Thymus (tissue), 11 donors: ENCODE measurements at regions not wholly inside any gene's neighbourhood (a gene's known extent, or its start where the extent isn't known, plus 50 kb on each side); places are given as distances from the start of the nearest gene placed in this dataset.

Source experiments
- DNase-seq, 9 donors: peaks; one replicate each; pipeline ENCODE4 v3.0.0-alpha.2; 2013; ENCODE audit warnings: low spot score in 9 of 9, low read depth in 6 of 9, missing footprints in 1 of 9
- H3K27ac ChIP-seq, 2 donors: one replicate each; pipeline ENCODE4 v1.5.1; 2013; ENCODE audit warnings: control low read depth in 1 of 2, low read depth in 1 of 2, low read length in 1 of 2, mild to moderate bottlenecking in 1 of 2, moderate library complexity in 1 of 2
- H3K27me3 ChIP-seq, 2 donors: one replicate each; pipeline ENCODE4 v1.5.1; 2013; ENCODE audit warnings: low read length in 1 of 2; ENCODE audit not compliant: control insufficient read depth in 2 of 2, insufficient read depth in 1 of 2
- H3K36me3 ChIP-seq, 2 donors: one replicate each; pipeline ENCODE4 v1.5.1; 2013; ENCODE audit warnings: low read length in 1 of 2, mild to moderate bottlenecking in 1 of 2, moderate library complexity in 1 of 2; ENCODE audit not compliant: control insufficient read depth in 2 of 2, insufficient read depth in 2 of 2
- H3K4me1 ChIP-seq, 2 donors: one replicate each; pipeline ENCODE4 v1.5.1; 2013; ENCODE audit warnings: low read length in 2 of 2; ENCODE audit not compliant: control insufficient read depth in 2 of 2, insufficient read depth in 2 of 2
- H3K4me3 ChIP-seq, 2 donors: one replicate each; pipeline ENCODE4 v1.5.1; 2013; ENCODE audit warnings: low read length in 2 of 2, control low read depth in 1 of 2, mild to moderate bottlenecking in 1 of 2
- H3K9me3 ChIP-seq, 2 donors: one replicate each; pipeline ENCODE4 v1.5.1; 2013; ENCODE audit warnings: low read length in 1 of 2, mild to moderate bottlenecking in 1 of 2; ENCODE audit not compliant: control insufficient read depth in 2 of 2, insufficient read depth in 1 of 2
- WGBS: extraction: QIAGEN DNeasy Blood & Tissue Kit; methylation state at CpG from one replicate; pipeline ENCODE4 v1.1.7; 2013; 5-methylcytosine and 5-hydroxymethylcytosine counted together
- donor health status: healthy.

DNA sequence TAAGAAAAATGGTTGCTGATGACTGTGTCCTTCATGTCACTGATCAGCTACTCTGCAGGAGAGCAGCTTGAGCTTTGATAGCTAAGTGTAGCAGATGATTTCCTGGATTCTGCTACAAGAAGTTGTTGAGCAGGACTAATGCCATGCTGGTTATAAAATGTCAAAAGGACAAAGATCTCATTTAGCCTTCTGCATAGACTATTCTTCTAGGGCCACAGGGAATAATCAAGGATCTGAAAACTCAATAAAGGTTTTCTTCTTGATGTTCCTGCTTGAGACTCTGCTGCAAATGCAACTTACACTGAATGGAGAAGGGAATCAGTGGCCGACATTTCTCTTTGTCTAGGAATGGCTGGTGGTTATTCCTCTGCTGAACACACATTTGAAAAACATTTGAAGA, 360.3 kb upstream of the PTCHD4 start:
- Histone ChIP-seq H3K27me3 (no peaks in the 10 kb centered on the region), H3K27ac (no peak overlapping the region), H3K4me3 (no peak overlapping the region), H3K36me3 (no peaks in the 10 kb centered on the region), H3K9me3 (no peaks in the 10 kb centered on the region), H3K4me1 (no peaks in the 10 kb centered on the region)
- WGBS = 94% methylated on average over 1 of the region's 1 CpG
- no peak for DNase-seq

DNA sequence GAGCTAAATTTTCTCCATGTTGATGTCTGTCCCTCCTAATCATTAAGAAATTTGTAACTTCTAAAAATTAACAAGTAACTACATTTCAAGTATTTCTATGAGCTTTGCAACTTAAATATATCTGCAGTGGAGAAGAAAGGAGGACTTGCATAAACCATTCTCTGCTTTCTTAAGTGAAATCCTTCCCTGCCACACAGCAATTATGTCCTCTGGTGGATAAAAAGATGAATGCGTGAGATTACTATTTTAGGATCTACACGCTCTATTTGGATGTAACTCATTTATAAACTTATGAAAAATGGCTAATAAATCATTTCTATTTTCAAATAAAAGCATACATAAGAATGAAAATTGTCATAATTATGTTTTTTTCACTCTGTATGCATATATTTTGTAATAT, 338.0 kb upstream of the PTCHD4 start:
- 96% methylated on average over 2 of the region's 2 CpGs for whole genome bisulfite sequencing
- Histone ChIP-seq H3K27me3 (no peaks in the 10 kb centered on the region), H3K9me3 (no peaks in the 10 kb centered on the region), H3K36me3 (no peaks in the 10 kb centered on the region), H3K4me3 (no peak overlapping the region), H3K4me1 (no peaks in the 10 kb centered on the region), H3K27ac (no peak overlapping the region)
- DNase-seq = no peak

DNA sequence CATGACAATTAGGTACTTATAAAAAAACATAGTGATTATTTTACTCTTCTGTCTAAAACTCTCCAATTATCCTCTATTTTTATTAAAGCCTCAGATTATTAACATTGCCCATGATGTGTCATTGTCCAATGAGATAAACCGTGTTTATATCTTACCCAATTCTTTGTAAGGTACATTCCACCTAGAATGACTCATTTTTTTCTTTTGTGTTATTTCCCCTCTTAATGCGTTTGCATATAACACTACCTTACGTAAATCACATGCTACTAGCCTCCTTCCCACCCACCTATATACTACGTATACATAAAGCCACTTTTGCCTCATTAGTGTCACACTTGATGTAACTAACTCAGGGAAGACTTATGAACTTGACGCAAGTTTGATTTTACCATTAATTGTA, 336.3 kb upstream of the PTCHD4 start:
- DNase-seq = no peak
- no peak overlapping the region for H3K27ac ChIP-seq
- H3K4me1 ChIP-seq = no peaks in the 10 kb centered on the region
- no peak overlapping the region for H3K4me3 ChIP-seq
- no peaks in the 10 kb centered on the region for H3K27me3 ChIP-seq
- no peaks in the 10 kb centered on the region for H3K9me3 ChIP-seq
- 97% methylated on average over 5 of the region's 5 CpGs for WGBS
- no peaks in the 10 kb centered on the region for H3K36me3 ChIP-seq

DNA sequence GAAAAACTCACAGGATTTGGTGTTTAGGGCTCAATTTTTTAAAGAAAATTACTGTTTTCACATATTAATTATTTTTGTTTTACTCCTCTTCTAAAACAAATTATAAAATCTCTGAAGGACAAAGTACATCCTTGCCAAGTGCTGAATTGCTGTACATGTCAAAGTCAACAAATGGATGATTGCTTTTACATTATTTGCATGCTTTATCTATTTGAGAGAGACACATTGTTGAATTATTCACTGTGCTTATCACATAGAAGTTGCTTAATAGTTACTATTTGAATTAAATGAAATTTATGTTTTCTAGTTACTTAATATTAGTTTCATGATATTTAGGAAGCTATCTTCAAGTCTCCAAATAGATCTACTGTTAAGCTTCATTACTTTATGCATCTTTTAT, 318.6 kb upstream of the PTCHD4 start:
- no peaks in the 10 kb centered on the region for H3K9me3 ChIP-seq
- no peaks in the 10 kb centered on the region for H3K27me3 ChIP-seq
- DNase-seq = no peak

DNA sequence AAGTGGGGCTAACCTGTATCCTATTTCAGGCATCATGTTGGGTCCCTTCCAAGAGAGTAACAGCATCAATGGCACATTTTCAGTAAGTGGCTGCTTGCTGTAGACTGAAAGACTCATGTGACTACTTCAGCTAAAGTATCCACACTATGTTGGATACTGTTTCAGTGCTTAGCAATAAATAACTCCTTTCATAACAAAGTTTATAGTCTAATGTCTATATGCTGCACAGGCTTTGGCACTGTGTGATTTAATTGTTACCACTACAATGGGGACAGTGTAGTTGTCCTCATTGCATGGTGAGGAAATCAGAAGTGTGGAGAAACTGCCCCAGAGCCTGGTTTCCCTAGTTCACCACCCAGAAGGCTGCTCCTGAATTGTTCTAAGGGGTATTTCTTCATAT, 318.0 kb upstream of the PTCHD4 start:
- Histone ChIP-seq H3K27ac (no peak overlapping the region), H3K36me3 (no peaks in the 10 kb centered on the region), H3K4me1 (no peaks in the 10 kb centered on the region), H3K27me3 (no peaks in the 10 kb centered on the region), H3K9me3 (no peaks in the 10 kb centered on the region), H3K4me3 (no peak overlapping the region)
- DNase-seq = no peak

More for the DNA sequence above, 318.6 kb upstream of the PTCHD4 start:
- no peak overlapping the region for H3K27ac ChIP-seq
- no peak overlapping the region for H3K4me3 ChIP-seq
- H3K36me3 ChIP-seq = no peaks in the 10 kb centered on the region
- H3K4me1 ChIP-seq = no peaks in the 10 kb centered on the region

DNA sequence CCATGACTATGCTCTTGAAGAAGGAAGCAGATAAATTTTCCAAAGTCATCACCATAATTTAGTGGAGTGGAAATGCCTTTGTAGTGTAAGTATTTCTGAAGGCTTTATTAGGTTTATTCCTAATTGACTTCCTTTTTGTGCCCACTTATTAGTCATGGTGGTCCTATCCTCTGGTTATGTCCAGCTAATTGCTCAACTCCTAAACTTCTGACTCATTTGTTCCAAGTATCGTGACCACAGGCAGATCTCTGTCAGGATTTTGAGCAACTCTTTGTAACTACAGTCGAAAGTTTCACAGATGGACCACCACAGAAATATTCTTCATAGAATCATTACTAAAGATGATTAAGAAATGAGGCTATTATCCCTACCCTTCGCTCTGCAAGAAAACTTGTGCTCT, 315.6 kb upstream of the PTCHD4 start:
- Histone ChIP-seq H3K36me3 (no peaks in the 10 kb centered on the region), H3K4me3 (no peak overlapping the region), H3K4me1 (no peaks in the 10 kb centered on the region), H3K27me3 (no peaks in the 10 kb centered on the region), H3K27ac (no peak overlapping the region), H3K9me3 (peaks cover 0 to 7% of the 10 kb centered on the region in 2 donors)
- DNase-seq = no peak
- 96% methylated on average over 3 of the region's 3 CpGs for WGBS

DNA sequence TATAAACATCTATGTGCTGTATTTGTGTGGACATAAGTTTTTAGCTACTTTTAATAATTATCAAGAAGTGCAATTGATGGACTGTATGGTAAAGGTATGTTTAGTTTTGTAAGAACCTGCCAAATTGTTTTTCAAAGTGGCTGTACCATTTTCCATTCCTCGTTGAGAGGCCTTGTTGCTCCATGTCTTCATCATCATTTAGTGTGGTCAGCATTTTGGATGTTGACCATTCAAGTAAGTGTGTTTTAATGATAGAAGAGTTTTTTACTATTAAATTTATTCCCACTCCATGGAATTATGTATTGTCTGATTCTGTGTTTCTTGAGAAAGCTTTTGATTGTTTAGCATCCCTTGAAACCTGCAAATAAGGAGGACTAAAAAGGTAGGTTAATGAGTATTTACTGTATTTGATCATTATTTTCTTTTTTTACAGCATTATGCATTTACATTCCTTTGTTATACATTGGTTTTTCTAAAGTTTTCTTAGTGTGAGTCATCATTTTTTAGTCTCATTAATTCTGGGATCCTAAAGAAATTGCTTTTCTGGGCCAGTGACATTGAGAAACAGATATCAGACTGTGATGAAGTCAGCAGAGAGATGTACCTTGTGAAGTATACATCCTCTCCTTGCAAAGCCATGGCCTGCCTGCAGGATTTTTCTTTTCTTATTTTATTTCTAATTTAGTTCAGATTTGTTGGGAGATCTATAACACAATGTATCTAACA, 312.8 kb upstream of the PTCHD4 start:
- Histone ChIP-seq H3K36me3 (no peaks in the 10 kb centered on the region), H3K27ac (no peak overlapping the region), H3K9me3 (peaks cover 0 to 7% of the 10 kb centered on the region in 2 donors), H3K27me3 (no peaks in the 10 kb centered on the region), H3K4me3 (no peak overlapping the region), H3K4me1 (no peaks in the 10 kb centered on the region)
- WGBS = 93% methylated on average over 1 of the region's 1 CpG
- no peak for DNase-seq

DNA sequence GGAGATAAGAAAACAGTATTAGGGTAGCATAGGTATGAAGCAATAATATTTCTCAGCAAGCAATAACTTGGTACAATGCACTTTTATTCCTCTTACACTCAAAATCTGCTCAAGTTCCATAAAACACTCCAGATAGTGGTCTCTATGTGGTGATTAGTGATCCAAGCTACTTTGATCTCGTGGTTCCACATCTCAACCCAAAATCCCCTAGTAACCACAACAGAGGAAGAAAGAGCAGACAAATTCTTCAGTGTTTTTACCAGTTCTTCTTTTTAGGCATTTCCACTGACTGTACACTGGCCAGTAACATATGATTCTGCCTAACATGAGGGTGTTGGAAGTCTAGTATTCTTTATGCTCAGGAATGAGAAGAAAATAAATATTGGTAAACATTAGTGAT, 309.0 kb upstream of the PTCHD4 start:
- 2% methylated on average over 1 of the region's 1 CpG for WGBS
- no peaks in the 10 kb centered on the region for H3K4me1 ChIP-seq
- H3K36me3 ChIP-seq = no peaks in the 10 kb centered on the region
- no peak for DNase-seq
- H3K4me3 ChIP-seq = no peak overlapping the region
- peaks cover 0 to 7% of the 10 kb centered on the region in 2 donors for H3K9me3 ChIP-seq
- no peak overlapping the region for H3K27ac ChIP-seq
- H3K27me3 ChIP-seq = no peaks in the 10 kb centered on the region

DNA sequence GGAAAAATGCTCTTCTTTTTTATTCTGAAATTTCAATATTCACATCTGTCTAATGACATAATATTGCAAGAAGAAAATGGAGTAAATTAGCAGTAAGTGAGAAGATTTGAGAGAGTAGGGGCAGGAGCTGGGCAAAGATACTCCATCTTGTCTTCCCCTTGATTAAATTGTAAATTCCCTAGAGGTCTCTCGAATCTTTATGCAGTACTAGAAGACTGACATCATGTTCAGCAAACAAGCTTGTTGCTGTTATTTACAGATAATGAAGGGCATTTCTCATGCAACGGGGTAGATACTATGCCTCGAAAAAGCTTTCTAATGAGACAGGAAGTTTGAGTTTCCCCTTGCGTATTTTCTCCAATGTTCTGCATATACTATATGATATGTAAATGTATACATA, 306.9 kb upstream of the PTCHD4 start:
- no peaks in the 10 kb centered on the region for H3K27me3 ChIP-seq
- H3K4me1 ChIP-seq = no peaks in the 10 kb centered on the region
- no peak overlapping the region for H3K27ac ChIP-seq
- H3K4me3 ChIP-seq = no peak overlapping the region
- no peaks in the 10 kb centered on the region for H3K36me3 ChIP-seq
- H3K9me3 ChIP-seq = peaks cover 0 to 7% of the 10 kb centered on the region in 2 donors
- 81% methylated on average over 4 of the region's 4 CpGs for WGBS
- DNase-seq = no peak

DNA sequence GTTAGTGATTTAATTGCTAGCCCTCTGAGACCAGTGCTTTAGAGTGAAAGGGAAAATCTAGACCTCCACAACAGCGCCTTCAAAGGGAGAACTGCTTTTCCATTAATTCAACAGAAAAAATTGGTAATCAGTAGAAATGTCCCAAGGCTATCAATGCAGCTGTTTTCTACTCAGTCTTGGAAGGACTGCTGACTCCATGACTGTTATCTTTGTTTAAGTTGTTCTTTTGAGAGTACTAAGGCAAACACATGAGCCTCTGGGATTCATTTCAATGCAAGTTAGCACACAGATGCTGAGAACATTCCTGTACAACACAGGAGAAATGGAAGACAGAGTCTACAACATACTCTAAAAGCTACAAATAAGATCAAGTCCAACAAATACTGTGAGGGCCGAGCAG, 301.7 kb upstream of the PTCHD4 start:
- H3K9me3 ChIP-seq = peaks cover 0 to 3% of the 10 kb centered on the region in 2 donors
- WGBS = 91% methylated on average over 2 of the region's 2 CpGs
- no peak overlapping the region for H3K27ac ChIP-seq
- H3K4me3 ChIP-seq = no peak overlapping the region
- H3K27me3 ChIP-seq = no peaks in the 10 kb centered on the region
- no peaks in the 10 kb centered on the region for H3K36me3 ChIP-seq
- no peaks in the 10 kb centered on the region for H3K4me1 ChIP-seq
- DNase-seq = no peak
